GM18499 (cell line): ENCODE measurements at regions not wholly inside any gene's neighbourhood (a gene's known extent, or its start where the extent isn't known, plus 50 kb on each side); places are given as distances from the start of the nearest gene placed in this dataset.
"Not testable (repeated sequence)": the region's sequence is repeated elsewhere in the genome, so short reads cannot be mapped to it uniquely, and the experiment has no call there.

Experiments used
- ATAC-seq: cut with Tn5 transposase; IDR thresholded peaks from one replicate; pipeline ENCODE4 v1.9.1; 2021; ENCODE audit warnings: moderate number of reproducible peaks; ENCODE audit not compliant: insufficient read depth, unreplicated experiment

DNA sequence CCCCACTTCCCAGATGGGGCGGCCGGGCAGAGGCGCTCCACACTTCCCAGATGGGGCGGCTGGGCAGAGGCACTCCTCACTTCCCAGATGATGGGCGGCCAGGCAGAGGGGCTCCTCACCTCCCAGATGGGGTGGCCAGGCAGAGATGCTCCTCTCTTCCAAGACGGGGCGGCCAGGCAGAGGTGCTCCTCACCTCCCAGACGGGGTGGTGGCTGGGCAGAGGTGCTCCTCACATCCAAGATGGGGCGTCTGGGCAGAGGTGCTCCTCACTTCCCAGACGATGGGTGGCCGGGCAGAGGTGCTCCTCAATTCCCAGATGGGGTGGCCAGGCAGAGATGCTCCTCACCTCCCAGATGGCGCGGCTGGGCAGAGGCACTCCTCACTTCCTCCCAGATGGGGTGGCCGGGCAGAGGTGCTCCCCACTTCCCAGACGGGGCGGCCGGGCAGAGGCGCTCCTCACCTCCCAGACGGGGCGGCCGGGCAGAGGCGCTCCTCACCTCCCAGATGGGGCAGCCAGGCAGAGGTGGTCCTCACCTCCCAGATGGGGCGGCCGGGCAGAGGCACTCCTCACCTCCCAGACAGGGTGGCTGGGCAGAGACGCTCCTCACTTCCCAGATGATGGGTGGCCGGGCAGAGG lies 275.2 kb downstream of the LIPI start:
- ATAC-seq, result not testable (repeated sequence)

DNA sequence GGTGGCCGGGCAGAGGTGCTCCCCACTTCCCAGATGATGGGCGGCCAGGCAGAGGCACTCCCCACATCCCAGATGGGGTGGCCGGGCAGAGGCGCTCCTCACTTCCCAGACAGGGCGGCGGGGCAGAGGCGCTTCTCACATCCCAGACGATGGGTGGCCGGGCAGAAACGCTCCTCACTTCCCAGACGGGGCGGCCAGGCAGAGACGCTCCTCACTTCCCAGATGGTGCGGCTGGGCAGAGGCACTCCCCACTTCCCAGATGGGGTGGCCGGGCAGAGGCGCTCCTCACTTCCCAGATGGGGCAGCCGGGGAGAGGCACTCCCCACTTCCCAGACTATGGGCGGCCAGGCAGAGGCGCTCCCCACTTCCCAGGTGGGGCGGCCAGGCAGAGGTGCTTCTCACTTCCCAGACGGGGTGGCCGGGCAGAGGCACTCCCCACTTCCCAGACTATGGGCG lies 275.8 kb downstream of the LIPI start:
- not testable (repeated sequence) for ATAC-seq

- not testable (repeated sequence) for ATAC-seq
These were observed 287.6 kb downstream of the LIPI start for GRCh38 chr21:13923175-13923574.

DNA sequence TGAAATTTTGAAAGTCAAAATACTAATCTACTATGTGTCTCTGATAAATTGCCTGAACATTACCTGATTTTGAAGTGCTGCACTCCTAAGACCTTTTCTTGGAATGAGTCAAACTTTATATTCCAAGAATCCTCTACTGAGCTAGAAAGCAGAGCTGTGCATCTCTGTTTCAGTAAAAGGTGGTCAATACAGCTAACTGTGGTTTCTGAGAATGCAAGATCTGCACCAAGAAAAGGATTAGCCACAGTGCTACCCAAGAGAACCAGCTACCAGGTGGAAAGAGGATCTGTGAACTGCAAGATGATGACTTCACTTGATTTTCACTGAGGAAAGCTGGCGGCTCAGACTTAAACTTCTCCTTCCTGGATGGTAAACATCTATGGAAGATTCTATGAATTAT lies 289.3 kb downstream of the LIPI start:
- ATAC-seq, result not testable (repeated sequence)

GRCh38 chr21:13907385-13907784 lies 297.8 kb downstream of the POTED start:
- ATAC-seq, result not testable (repeated sequence)

DNA sequence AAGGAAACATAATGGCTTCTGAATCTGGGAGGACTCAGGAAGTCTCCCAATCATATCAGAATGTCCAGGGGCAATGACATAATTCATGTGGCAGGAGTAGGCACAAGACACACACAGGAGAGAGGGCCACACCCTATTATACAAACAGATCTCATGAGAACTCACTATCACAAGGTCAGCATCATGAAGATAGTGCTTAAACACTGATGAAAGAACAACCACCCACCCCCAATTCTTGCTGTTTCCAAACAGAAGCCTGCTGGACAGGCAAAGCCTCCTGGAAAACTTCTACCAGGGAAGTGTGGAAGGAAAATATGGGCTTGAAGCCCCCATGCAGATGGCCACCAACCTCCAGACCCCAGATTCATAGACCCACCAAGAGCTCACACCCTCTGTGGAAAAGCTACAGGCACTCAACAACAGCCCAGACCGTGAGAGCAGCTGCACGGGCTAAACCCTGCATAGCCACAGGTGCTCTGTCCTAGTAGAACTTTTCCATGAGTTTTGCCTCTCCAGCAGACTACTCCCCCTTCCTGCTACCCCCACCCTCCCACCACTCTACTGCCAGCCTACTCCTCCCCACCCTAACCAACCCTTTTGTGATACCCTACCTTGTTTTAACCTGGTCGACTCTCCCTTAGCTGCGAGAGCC lies 287.1 kb downstream of the POTED start:
- not testable (repeated sequence) for ATAC-seq

GRCh38 chr21:13893617-13894016 lies 284.0 kb downstream of the POTED start:
- not testable (repeated sequence) for ATAC-seq

DNA sequence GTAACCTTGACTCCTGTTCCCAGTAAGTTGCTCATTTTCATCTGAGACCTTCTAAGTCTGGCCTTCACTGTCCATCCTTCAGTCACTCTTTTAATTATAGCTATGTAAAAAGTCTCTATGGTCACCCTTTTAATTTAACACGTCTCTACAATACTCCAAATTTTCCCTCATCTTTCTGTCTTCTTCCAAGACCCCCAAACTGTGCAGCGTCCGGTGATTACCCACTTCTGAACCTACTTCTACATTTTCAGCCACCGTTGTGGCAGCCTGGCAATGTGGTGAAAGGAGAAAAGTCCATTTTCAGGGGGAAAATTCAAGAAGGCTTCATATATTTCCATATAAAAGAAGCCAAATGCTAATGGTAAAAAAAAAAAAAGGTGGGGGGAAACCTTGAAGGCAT lies 283.4 kb downstream of the POTED start:
- not testable (repeated sequence) for ATAC-seq

GRCh38 chr21:13892146-13892751 lies 282.7 kb downstream of the POTED start:
- not testable (repeated sequence) for ATAC-seq

GRCh38 chr21:13889176-13889575 lies 279.6 kb downstream of the POTED start:
- ATAC-seq, result not testable (repeated sequence)

GRCh38 chr21:13883641-13884395 lies 274.2 kb downstream of the POTED start:
- not testable (repeated sequence) for ATAC-seq

- ATAC-seq, result not testable (repeated sequence)
These were observed 267.9 kb downstream of the POTED start for GRCh38 chr21:13877503-13877902.

GRCh38 chr21:13876999-13877398 lies 267.4 kb downstream of the POTED start:
- ATAC-seq, result not testable (repeated sequence)

- not testable (repeated sequence) for ATAC-seq
These were observed 264.4 kb downstream of the POTED start for GRCh38 chr21:13874001-13874400.

DNA sequence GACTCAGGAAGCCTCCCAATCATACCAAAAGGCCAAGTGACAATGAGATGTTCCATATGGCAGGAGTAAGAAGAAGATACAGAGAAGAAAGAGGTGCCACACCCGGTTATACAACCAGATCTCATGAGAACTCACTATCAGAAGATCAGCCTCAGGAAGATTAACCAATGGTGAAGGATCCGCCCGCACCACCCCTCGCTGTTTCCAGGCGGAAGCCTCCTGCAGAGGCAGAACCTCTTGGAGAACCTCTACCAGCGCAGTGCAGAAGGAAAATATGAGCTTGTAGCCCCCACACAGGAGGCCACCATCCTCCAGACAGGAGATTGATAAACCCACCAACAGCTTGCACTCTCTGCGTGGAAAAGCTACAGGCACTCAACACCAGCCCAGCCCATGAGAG lies 245.1 kb downstream of the POTED start:
- ATAC-seq, result no peak

DNA sequence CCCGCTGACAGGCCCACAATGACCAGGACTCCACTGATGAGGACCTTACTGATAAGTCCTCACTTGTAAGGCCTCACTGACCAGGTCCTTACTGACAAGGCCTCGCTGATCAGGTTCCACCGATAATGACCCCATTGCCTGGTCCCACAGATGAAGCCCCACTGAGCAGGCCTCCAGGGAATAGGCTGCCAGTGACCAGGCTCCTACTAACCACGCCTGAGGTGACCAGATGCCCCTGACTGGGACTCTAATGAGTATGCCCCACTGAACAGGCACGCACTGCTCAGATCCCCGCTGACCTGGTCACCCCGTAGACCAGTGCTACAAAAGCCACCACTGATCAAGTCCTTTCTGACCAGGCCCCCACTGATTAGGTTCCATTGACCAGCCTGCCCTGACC lies 241.2 kb downstream of the POTED start:
- ATAC-seq, result not testable (repeated sequence)

DNA sequence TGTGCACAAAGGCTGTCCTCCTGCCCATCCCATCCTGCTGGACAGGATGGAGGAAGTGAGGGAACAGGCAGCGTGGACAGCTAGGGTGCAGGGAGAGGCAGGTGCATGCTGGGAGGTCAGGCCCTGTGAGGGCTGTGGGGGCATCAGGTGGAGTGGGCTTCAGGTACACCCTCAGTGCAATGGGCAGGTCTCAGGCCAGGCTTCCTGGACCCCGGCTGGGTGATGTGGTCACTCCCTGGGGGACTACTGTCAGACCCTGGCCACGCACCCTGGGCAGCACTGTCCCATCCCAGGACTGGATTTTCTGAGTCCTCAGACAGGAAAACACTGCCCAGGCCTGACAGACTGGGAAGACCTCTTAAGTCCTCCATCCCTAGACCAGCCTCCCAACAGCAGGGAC lies 239.9 kb downstream of the POTED start:
- not testable (repeated sequence) for ATAC-seq

GRCh38 chr21:13846718-13847117 lies 237.1 kb downstream of the POTED start:
- ATAC-seq, result not testable (repeated sequence)

DNA sequence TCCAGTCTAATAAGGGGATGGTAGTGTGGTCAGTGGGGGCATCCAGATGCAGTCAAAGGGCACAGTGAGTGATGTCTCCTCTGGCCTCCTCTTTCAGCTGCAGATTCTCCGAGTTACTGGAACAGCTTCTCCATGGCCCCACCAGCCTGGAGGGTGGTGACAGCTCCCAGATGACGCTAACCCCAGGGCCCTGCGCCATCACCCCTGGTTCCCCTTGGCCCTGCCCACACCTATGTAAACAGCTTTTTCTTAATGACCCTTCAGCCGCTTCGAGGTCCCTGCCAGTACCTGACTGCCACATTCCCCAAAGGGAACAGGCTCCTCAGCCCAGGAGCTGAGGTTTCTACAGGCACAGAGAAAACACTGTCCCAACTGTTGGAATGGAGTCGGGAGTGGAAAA lies 235.0 kb downstream of the POTED start:
- not testable (repeated sequence) for ATAC-seq

- ATAC-seq, result not testable (repeated sequence)
These were observed 233.5 kb downstream of the POTED start for GRCh38 chr21:13843081-13843480.

DNA sequence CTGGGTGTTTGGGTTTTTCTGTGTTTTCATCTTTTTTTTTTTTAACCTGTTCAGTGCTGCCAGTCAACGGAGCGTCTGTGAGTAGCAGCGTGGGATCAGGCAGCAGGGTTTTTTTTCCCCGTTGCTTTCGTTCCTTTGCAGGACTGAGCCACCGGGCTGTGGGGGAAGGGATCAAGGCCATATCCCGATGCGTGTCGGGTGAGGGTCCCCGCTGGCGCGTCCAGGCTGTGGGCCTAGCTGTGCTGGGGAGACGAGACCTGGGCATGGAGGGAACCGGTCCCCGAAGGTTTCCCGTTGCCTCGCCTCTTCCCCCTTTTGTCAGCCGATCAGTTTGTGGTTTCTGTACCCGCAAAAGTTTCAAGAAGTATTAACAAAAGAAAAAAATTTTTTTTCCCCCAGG lies 218.1 kb downstream of the POTED start:
- ATAC-seq, result not testable (repeated sequence)
